ENCODE measurements at regions not wholly inside any gene's neighbourhood (a gene's known extent, or its start where the extent isn't known, plus 50 kb on each side); places are given as distances from the start of the nearest gene placed in this dataset.

GRCh38 chr17:63189082-63189481, 223.0 kb downstream of the TANC2 start:
- no peak overlapping the region for H3K4me3 ChIP-seq (ENCODE audit: low read length in 3 of 3)
- intact Hi-C loops (cut with DNase I), result no loop called here
- H3K27ac ChIP-seq (ENCODE audit: low read depth in 2 of 2, low read length in 2 of 2), result no peak overlapping the region
- no peaks in the 10 kb centered on the region for H3K9me3 ChIP-seq (ENCODE audit: control insufficient read depth in 2 of 3, insufficient read depth in 1 of 3, low read length in 3 of 3)
- FAIRE-seq (no peak), DNase-seq (no peak)
- H3K27me3 ChIP-seq (ENCODE audit: control insufficient read depth, insufficient read depth, low read length), result no peaks in the 10 kb centered on the region
- no peak overlapping the region for H3K9ac ChIP-seq (ENCODE audit: low read length in 3 of 3)
- H3K4me1 ChIP-seq (ENCODE audit: control insufficient read depth in 2 of 3, insufficient read depth in 2 of 3, low read depth in 1 of 3, low read length in 3 of 3), result peaks cover 0 to 4% (median 0%) of the 10 kb centered on the region in 3 donors
- H3K36me3 ChIP-seq (ENCODE audit: control insufficient read depth in 2 of 3, insufficient read depth in 3 of 3, low read length in 3 of 3), result no peaks in the 10 kb centered on the region
- TF ChIP-seq CTCF (IDR thresholded peaks at IDR 0.05; ENCODE audit: borderline replicate concordance, extremely low read depth, insufficient read depth), result no peak

GRCh38 chr17:63189930-63190329, 223.9 kb downstream of the TANC2 start:
- DNase-seq (no peak), FAIRE-seq (no peak)
- TF ChIP-seq CTCF (IDR thresholded peaks at IDR 0.05; ENCODE audit: borderline replicate concordance, extremely low read depth, insufficient read depth), result no peak
- Histone ChIP-seq H3K9me3 (ENCODE audit: control insufficient read depth in 2 of 3, insufficient read depth in 1 of 3, low read length in 3 of 3) (no peaks in the 10 kb centered on the region), H3K4me3 (ENCODE audit: low read length in 3 of 3) (no peak overlapping the region), H3K4me1 (ENCODE audit: control insufficient read depth in 2 of 3, insufficient read depth in 2 of 3, low read depth in 1 of 3, low read length in 3 of 3) (peaks cover 0 to 4% (median 0%) of the 10 kb centered on the region in 3 donors), H3K9ac (ENCODE audit: low read length in 3 of 3) (no peak overlapping the region), H3K27ac (ENCODE audit: low read depth in 2 of 2, low read length in 2 of 2) (no peak overlapping the region), H3K36me3 (ENCODE audit: control insufficient read depth in 2 of 3, insufficient read depth in 3 of 3, low read length in 3 of 3) (no peaks in the 10 kb centered on the region), H3K27me3 (ENCODE audit: control insufficient read depth, insufficient read depth, low read length) (no peaks in the 10 kb centered on the region)
- intact Hi-C loops (cut with DNase I), result no loop called here

GRCh38 chr17:63190821-63191370, 224.9 kb downstream of the TANC2 start:
- no peak for FAIRE-seq
- no peak for TF ChIP-seq CTCF (IDR thresholded peaks at IDR 0.05; ENCODE audit: borderline replicate concordance, extremely low read depth, insufficient read depth)

GRCh38 chr17:63191610-63192009, 225.6 kb downstream of the TANC2 start:
- intact Hi-C loops (cut with DNase I), result no loop called here
- Histone ChIP-seq H3K9me3 (ENCODE audit: control insufficient read depth in 2 of 3, insufficient read depth in 1 of 3, low read length in 3 of 3) (no peaks in the 10 kb centered on the region), H3K4me3 (ENCODE audit: low read length in 3 of 3) (no peak overlapping the region), H3K27ac (ENCODE audit: low read depth in 2 of 2, low read length in 2 of 2) (no peak overlapping the region), H3K36me3 (ENCODE audit: control insufficient read depth in 2 of 3, insufficient read depth in 3 of 3, low read length in 3 of 3) (peaks cover 0 to 5% (median 0%) of the 10 kb centered on the region in 3 donors), H3K4me1 (ENCODE audit: control insufficient read depth in 2 of 3, insufficient read depth in 2 of 3, low read depth in 1 of 3, low read length in 3 of 3) (peaks cover 0 to 4% (median 0%) of the 10 kb centered on the region in 3 donors), H3K27me3 (ENCODE audit: control insufficient read depth, insufficient read depth, low read length) (no peaks in the 10 kb centered on the region), H3K9ac (ENCODE audit: low read length in 3 of 3) (no peak overlapping the region)
- DNase-seq (no peak), FAIRE-seq (no peak)
- TF ChIP-seq CTCF (IDR thresholded peaks at IDR 0.05; ENCODE audit: borderline replicate concordance, extremely low read depth, insufficient read depth), result no peak

More at GRCh38 chr17:63190821-63191370, 224.9 kb downstream of the TANC2 start:
- Histone ChIP-seq H3K9me3 (ENCODE audit: control insufficient read depth in 2 of 3, insufficient read depth in 1 of 3, low read length in 3 of 3) (no peaks in the 10 kb centered on the region), H3K36me3 (ENCODE audit: control insufficient read depth in 2 of 3, insufficient read depth in 3 of 3, low read length in 3 of 3) (peaks cover 0 to 3% (median 0%) of the 10 kb centered on the region in 3 donors), H3K27me3 (ENCODE audit: control insufficient read depth, insufficient read depth, low read length) (no peaks in the 10 kb centered on the region), H3K27ac (ENCODE audit: low read depth in 2 of 2, low read length in 2 of 2) (no peak overlapping the region), H3K4me3 (ENCODE audit: low read length in 3 of 3) (no peak overlapping the region), H3K4me1 (ENCODE audit: control insufficient read depth in 2 of 3, insufficient read depth in 2 of 3, low read depth in 1 of 3, low read length in 3 of 3) (peaks cover 0 to 4% (median 0%) of the 10 kb centered on the region in 3 donors), H3K9ac (ENCODE audit: low read length in 3 of 3) (no peak overlapping the region)
- no peak for DNase-seq
- intact Hi-C loops (cut with DNase I), result no loop called here

Measured in kidney (tissue), 13 donors.